ENCODE measurements at regions not wholly inside any gene's neighbourhood (a gene's known extent, or its start where the extent isn't known, plus 50 kb on each side); places are given as distances from the start of the nearest gene placed in this dataset.
"Not testable (repeated sequence)": the region's sequence is repeated elsewhere in the genome, so short reads cannot be mapped to it uniquely, and the experiment has no call there.

DNA sequence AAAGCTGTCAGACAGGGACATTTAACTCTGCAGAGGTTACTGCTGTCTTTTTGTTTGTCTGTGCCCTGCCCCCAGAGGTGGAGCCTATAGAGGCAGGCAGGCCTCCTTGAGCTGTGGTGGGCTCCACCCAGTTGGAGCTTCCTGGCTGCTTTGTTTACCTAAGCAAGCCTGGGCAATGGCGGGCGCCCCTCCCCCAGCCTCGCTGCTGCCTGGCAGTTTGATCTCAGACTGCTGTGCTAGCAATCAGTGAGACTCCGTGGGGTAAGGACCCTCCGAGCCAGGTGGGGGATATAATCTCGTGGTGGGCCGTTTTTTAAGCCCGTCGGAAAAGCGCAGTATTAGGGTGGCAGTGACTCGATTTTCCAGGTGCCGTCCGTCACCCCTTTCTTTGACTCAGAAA, 192.8 kb downstream of the AVL9 start:
- H3K27me3 ChIP-seq (ENCODE audit: control insufficient read depth in 5 of 5, insufficient read depth in 4 of 5, low read length in 5 of 5); H3K4me1 ChIP-seq (ENCODE audit: control insufficient read depth in 5 of 5, insufficient read depth in 5 of 5, low read length in 5 of 5); H3K27ac ChIP-seq (ENCODE audit: low read depth, low read length); H3K36me3 ChIP-seq (ENCODE audit: control insufficient read depth in 5 of 5, insufficient read depth in 5 of 5, low read length in 5 of 5); H3K9ac ChIP-seq (ENCODE audit: low read length in 5 of 5); H3K9me3 ChIP-seq (ENCODE audit: control insufficient read depth in 5 of 5, low read length in 5 of 5); H3K4me3 ChIP-seq (ENCODE audit: low read depth in 1 of 5, low read length in 5 of 5): not testable (repeated sequence)

- Histone ChIP-seq H3K4me3 (ENCODE audit: low read depth in 1 of 5, low read length in 5 of 5) (no peak overlapping the region), H3K9me3 (ENCODE audit: control insufficient read depth in 5 of 5, low read length in 5 of 5) (no peaks in the 10 kb centered on the region), H3K4me1 (ENCODE audit: control insufficient read depth in 5 of 5, insufficient read depth in 5 of 5, low read length in 5 of 5) (no peaks in the 10 kb centered on the region), H3K27me3 (ENCODE audit: control insufficient read depth in 5 of 5, insufficient read depth in 4 of 5, low read length in 5 of 5) (no peaks in the 10 kb centered on the region), H3K27ac (ENCODE audit: low read depth, low read length) (no peak overlapping the region), H3K9ac (ENCODE audit: low read length in 5 of 5) (no peak overlapping the region), H3K36me3 (ENCODE audit: control insufficient read depth in 5 of 5, insufficient read depth in 5 of 5, low read length in 5 of 5) (no peaks in the 10 kb centered on the region)
These were observed 185.9 kb downstream of the AVL9 start for GRCh38 chr7:32681174-32681518.

DNA sequence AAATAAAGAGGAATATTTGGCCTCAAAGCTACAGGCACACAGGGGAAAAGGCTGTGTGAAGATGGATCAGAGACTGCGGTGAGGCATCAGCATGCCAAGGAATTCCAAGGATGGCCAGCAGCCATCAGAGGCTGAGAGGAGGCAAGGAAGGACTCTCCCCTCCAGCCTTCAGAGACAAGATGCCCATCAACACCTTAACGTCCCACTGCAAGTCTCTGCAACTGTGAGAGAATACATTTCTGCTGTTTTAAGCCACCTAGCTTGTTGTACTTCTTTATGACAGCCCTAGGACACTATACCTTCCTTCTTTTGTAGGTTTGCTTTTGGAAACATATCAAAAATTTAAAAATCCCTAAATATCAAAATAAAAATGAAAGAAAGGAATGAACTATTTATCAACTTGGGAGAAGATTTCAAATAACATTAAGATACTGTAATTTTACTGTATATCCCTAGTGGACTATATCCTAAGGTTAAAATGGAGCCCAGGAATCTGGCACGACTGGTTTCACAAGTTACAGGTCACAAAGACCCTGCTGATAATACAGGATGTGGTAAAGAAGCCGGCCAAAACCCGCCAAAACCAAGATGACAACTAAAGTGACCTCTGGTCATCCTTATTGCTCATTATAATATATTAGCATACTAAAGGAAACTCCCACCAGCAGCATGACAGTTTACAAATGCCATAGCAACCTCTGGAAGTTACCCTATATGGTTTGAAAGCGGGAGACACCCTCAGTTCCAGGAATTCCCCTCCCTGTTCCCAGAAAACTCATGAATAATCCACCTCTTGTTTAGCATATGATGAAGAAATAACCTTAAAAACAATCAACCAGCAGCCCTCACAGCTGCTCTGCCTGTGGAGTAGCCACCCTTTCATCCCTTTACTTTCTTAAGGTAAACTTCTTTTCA, 185.2 kb downstream of the AVL9 start:
- Histone ChIP-seq H3K9ac (ENCODE audit: low read length in 5 of 5) (no peak overlapping the region), H3K4me1 (ENCODE audit: control insufficient read depth in 5 of 5, insufficient read depth in 5 of 5, low read length in 5 of 5) (no peaks in the 10 kb centered on the region), H3K27me3 (ENCODE audit: control insufficient read depth in 5 of 5, insufficient read depth in 4 of 5, low read length in 5 of 5) (no peaks in the 10 kb centered on the region), H3K36me3 (ENCODE audit: control insufficient read depth in 5 of 5, insufficient read depth in 5 of 5, low read length in 5 of 5) (no peaks in the 10 kb centered on the region), H3K27ac (ENCODE audit: low read depth, low read length) (no peak overlapping the region), H3K4me3 (ENCODE audit: low read depth in 1 of 5, low read length in 5 of 5) (no peak overlapping the region), H3K9me3 (ENCODE audit: control insufficient read depth in 5 of 5, low read length in 5 of 5) (no peaks in the 10 kb centered on the region)

DNA sequence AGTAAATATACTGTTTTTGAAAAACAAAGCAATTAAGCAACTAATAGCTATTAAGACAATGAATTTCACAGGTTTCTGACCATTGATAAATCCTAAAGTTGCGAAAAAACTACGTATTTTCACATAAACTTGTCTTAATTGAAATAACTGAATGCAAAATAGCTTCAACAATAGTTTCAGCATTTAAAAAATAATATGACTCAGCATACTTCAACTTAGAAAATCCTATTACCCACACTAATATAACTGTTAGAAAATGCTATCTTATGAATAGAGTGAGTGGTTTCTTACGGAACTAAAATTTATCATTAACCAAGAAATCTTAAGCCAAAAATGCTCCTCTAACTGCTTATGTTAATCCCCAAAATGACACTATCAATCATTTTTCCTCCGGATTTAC, 183.9 kb downstream of the AVL9 start:
- no peaks in the 10 kb centered on the region for H3K27me3 ChIP-seq (ENCODE audit: control insufficient read depth in 5 of 5, insufficient read depth in 4 of 5, low read length in 5 of 5)
- no peak overlapping the region for H3K9ac ChIP-seq (ENCODE audit: low read length in 5 of 5)
- no peaks in the 10 kb centered on the region for H3K36me3 ChIP-seq (ENCODE audit: control insufficient read depth in 5 of 5, insufficient read depth in 5 of 5, low read length in 5 of 5)
- H3K27ac ChIP-seq (ENCODE audit: low read depth, low read length), result no peak overlapping the region
- no peaks in the 10 kb centered on the region for H3K4me1 ChIP-seq (ENCODE audit: control insufficient read depth in 5 of 5, insufficient read depth in 5 of 5, low read length in 5 of 5)
- no peak overlapping the region for H3K4me3 ChIP-seq (ENCODE audit: low read depth in 1 of 5, low read length in 5 of 5)
- H3K9me3 ChIP-seq (ENCODE audit: control insufficient read depth in 5 of 5, low read length in 5 of 5), result no peaks in the 10 kb centered on the region

DNA sequence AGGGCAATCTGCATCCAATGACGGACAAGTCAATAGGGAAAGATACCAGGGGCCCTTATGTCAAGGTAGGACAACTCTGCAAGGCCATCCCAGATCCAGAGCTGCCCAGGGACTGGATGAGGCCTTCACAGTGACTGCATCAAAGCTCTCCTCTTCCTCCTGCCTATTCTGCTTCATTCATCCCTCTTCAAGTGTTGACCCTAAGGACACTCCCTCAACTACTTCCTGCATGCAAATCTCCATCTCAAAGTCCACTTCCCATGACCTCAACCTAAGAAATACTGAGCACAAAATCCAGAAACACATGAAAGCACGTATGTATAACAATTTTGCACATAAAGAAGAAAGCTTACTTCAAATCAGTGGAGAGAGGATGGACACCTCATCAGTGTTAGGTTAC, 182.3 kb downstream of the AVL9 start:
- Histone ChIP-seq H3K9ac (ENCODE audit: low read length in 5 of 5) (no peak overlapping the region), H3K4me3 (ENCODE audit: low read depth in 1 of 5, low read length in 5 of 5) (no peak overlapping the region), H3K36me3 (ENCODE audit: control insufficient read depth in 5 of 5, insufficient read depth in 5 of 5, low read length in 5 of 5) (no peaks in the 10 kb centered on the region), H3K27ac (ENCODE audit: low read depth, low read length) (no peak overlapping the region), H3K4me1 (ENCODE audit: control insufficient read depth in 5 of 5, insufficient read depth in 5 of 5, low read length in 5 of 5) (no peaks in the 10 kb centered on the region), H3K27me3 (ENCODE audit: control insufficient read depth in 5 of 5, insufficient read depth in 4 of 5, low read length in 5 of 5) (no peaks in the 10 kb centered on the region), H3K9me3 (ENCODE audit: control insufficient read depth in 5 of 5, low read length in 5 of 5) (no peaks in the 10 kb centered on the region)

DNA sequence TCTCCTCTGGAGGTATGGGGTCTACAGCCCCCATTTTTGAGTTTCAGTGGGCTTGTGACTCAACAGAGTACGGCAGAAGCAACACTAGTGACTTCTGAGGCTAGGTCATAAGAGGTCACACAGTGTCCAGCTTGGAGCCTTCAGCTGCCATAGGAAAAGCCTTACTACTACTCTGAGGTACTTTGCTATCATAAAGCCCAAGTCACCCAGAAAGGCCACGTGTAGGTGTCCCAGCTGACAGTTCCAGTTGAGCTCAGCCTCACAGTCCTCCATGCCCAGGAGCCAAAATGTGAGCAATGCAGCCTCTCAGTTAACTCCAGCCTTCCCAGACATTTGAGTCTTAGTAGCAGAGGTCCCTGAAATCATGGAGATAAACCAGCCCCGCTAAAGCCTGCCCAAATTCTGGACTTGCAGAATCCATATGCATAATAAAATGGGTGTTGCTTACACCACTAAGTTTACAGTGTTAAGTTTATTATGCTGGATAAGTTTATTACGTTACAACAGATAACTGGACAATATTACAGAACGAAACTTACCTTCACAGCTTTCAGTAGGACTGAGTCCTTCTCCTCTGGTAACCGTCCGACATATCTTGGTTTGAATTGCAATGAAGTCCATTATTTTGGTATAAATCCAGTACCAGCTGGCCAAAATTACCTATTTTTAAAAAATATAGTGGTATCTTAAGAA, 181.1 kb downstream of the AVL9 start:
- Histone ChIP-seq H3K27ac (ENCODE audit: low read depth, low read length) (no peak overlapping the region), H3K27me3 (ENCODE audit: control insufficient read depth in 5 of 5, insufficient read depth in 4 of 5, low read length in 5 of 5) (no peaks in the 10 kb centered on the region), H3K4me1 (ENCODE audit: control insufficient read depth in 5 of 5, insufficient read depth in 5 of 5, low read length in 5 of 5) (no peaks in the 10 kb centered on the region), H3K36me3 (ENCODE audit: control insufficient read depth in 5 of 5, insufficient read depth in 5 of 5, low read length in 5 of 5) (no peaks in the 10 kb centered on the region), H3K4me3 (ENCODE audit: low read depth in 1 of 5, low read length in 5 of 5) (no peak overlapping the region), H3K9me3 (ENCODE audit: control insufficient read depth in 5 of 5, low read length in 5 of 5) (no peaks in the 10 kb centered on the region), H3K9ac (ENCODE audit: low read length in 5 of 5) (no peak overlapping the region)

GRCh38 chr7:32673275-32673983, 178.1 kb downstream of the AVL9 start:
- Histone ChIP-seq H3K4me3 (ENCODE audit: low read depth in 1 of 5, low read length in 5 of 5) (no peak overlapping the region), H3K4me1 (ENCODE audit: control insufficient read depth in 5 of 5, insufficient read depth in 5 of 5, low read length in 5 of 5) (peaks cover 0 to 4% (median 0%) of the 10 kb centered on the region in 5 donors), H3K27ac (ENCODE audit: low read depth, low read length) (no peak overlapping the region), H3K9ac (ENCODE audit: low read length in 5 of 5) (no peak overlapping the region), H3K27me3 (ENCODE audit: control insufficient read depth in 5 of 5, insufficient read depth in 4 of 5, low read length in 5 of 5) (no peaks in the 10 kb centered on the region), H3K36me3 (ENCODE audit: control insufficient read depth in 5 of 5, insufficient read depth in 5 of 5, low read length in 5 of 5) (no peaks in the 10 kb centered on the region), H3K9me3 (ENCODE audit: control insufficient read depth in 5 of 5, low read length in 5 of 5) (no peaks in the 10 kb centered on the region)

GRCh38 chr7:32670110-32671025, 175.1 kb downstream of the AVL9 start:
- Histone ChIP-seq H3K27me3 (ENCODE audit: control insufficient read depth in 5 of 5, insufficient read depth in 4 of 5, low read length in 5 of 5) (no peaks in the 10 kb centered on the region), H3K9me3 (ENCODE audit: control insufficient read depth in 5 of 5, low read length in 5 of 5) (no peaks in the 10 kb centered on the region), H3K9ac (ENCODE audit: low read length in 5 of 5) (no peak overlapping the region), H3K4me1 (ENCODE audit: control insufficient read depth in 5 of 5, insufficient read depth in 5 of 5, low read length in 5 of 5) (peaks cover 0 to 4% (median 0%) of the 10 kb centered on the region in 5 donors), H3K27ac (ENCODE audit: low read depth, low read length) (no peak overlapping the region), H3K36me3 (ENCODE audit: control insufficient read depth in 5 of 5, insufficient read depth in 5 of 5, low read length in 5 of 5) (no peaks in the 10 kb centered on the region), H3K4me3 (ENCODE audit: low read depth in 1 of 5, low read length in 5 of 5) (no peak overlapping the region)

DNA sequence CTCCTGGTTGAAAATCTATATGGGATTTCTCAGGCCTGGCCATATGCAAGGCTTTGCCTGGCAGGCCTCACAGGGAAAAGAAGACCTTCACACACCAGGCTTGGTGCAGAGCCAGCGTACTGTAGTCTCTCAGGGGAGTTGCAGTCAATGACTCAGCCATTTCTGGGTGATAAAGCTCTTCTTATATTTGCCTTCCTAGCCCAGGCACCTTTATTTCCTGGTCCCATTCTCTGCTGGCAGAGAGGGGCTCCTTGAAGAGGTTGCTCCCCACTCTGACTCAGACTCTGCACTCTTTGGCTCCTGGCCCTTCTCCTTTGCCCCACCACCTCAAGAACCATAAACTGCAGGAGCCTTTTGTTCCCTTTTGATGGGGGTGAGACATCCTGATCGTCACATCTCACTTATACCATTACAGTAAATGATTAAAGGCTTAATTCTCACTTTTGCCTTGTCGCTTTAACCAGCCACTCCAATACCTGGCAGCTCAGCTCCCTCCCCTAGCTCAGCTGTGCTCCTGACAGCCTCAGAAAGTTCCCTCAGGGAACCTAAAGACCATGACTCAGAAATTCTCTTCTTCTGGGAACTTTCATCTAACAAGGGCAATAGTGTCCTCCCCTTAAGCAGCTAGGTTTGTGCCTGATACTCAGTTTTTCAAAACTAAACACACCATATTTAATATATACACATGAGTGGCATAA, 174.0 kb downstream of the AVL9 start:
- H3K9ac ChIP-seq (ENCODE audit: low read length in 5 of 5); H3K4me1 ChIP-seq (ENCODE audit: control insufficient read depth in 5 of 5, insufficient read depth in 5 of 5, low read length in 5 of 5); H3K36me3 ChIP-seq (ENCODE audit: control insufficient read depth in 5 of 5, insufficient read depth in 5 of 5, low read length in 5 of 5); H3K9me3 ChIP-seq (ENCODE audit: control insufficient read depth in 5 of 5, low read length in 5 of 5); H3K4me3 ChIP-seq (ENCODE audit: low read depth in 1 of 5, low read length in 5 of 5); H3K27me3 ChIP-seq (ENCODE audit: control insufficient read depth in 5 of 5, insufficient read depth in 4 of 5, low read length in 5 of 5); H3K27ac ChIP-seq (ENCODE audit: low read depth, low read length): not testable (repeated sequence)

Measured in subcutaneous abdominal adipose tissue (tissue), 5 donors.